Uterus (tissue), 3 donors: ENCODE measurements at regions not wholly inside any gene's neighbourhood (a gene's known extent, or its start where the extent isn't known, plus 50 kb on each side); places are given as distances from the start of the nearest gene placed in this dataset.
"Not testable (repeated sequence)": the region's sequence is repeated elsewhere in the genome, so short reads cannot be mapped to it uniquely, and the experiment has no call there.

ENCODE experiments used
- DNase-seq, 2 donors: peaks; one replicate each; pipeline ENCODE4 v3.0.0-alpha.2; 2019 to 2020
- H3K27ac ChIP-seq, 2 donors: fragments of 200-600 bp; sonication (generic); 1 replicate in 1 of 2; 2 replicates in 1 of 2; pipeline ENCODE4 v1.5.1; 2016 to 2018
- H3K27me3 ChIP-seq, 2 donors: fragments of 200-600 bp; sonication (generic); one replicate each; pipeline ENCODE4 v1.5.1; 2018 to 2019; ENCODE audit warnings: control low read depth in 1 of 2
- H3K36me3 ChIP-seq, 2 donors: fragments of 200-600 bp; sonication (generic); one replicate each; pipeline ENCODE4 v1.5.1; 2019; ENCODE audit warnings: control low read depth in 1 of 2
- H3K4me1 ChIP-seq, 2 donors: fragments of 200-600 bp; sonication (generic); one replicate each; pipeline ENCODE4 v1.5.1; 2018 to 2019; ENCODE audit warnings: control low read depth in 1 of 2
- H3K4me3 ChIP-seq, 2 donors: fragments of 200-600 bp; sonication (generic); 1 replicate in 1 of 2; 2 replicates in 1 of 2; pipeline ENCODE4 v1.5.1; 2018 to 2019; ENCODE audit warnings: mild to moderate bottlenecking in 1 of 2
- H3K9me3 ChIP-seq, 2 donors: fragments of 200-600 bp; sonication (generic); one replicate each; pipeline ENCODE4 v1.5.1; 2019; ENCODE audit warnings: control low read depth in 1 of 2
- POLR2A ChIP-seq, 2 donors: fragments of 450-650 bp; IDR thresholded peaks; one replicate each; pipeline ENCODE4 v1.6.1; 2016; ENCODE audit warnings: antibody characterized with exemption in 2 of 2, mild to moderate bottlenecking in 1 of 2, moderate library complexity in 1 of 2
- intact Hi-C: fragments of 100-400 bp; cut with DNase I; formaldehyde crosslinking; loops from one replicate; pipeline ENCODE4 v1.15.1; 2023; ENCODE audit warnings: low total_unique reads
- TF ChIP-seq, protein P1 (sequence below), 4 experiments: fragments of 200-600 bp in 2 of 4; fragments of 450-650 bp in 2 of 4; sonication (generic) in 2 of 4; IDR thresholded peaks; one replicate each; pipeline ENCODE4 v1.5.1; 2016 to 2019; ENCODE audit warnings: antibody characterized with exemption in 4 of 4, mild to moderate bottlenecking in 2 of 4, moderate library complexity in 1 of 4
- donor health status: DM: yes; HTN: yes; CAD: no.

GRCh38 chr5:96101358-96102089 is 139.9 kb upstream of the ELL2 start:
- TF ChIP-seq, protein P1, sequence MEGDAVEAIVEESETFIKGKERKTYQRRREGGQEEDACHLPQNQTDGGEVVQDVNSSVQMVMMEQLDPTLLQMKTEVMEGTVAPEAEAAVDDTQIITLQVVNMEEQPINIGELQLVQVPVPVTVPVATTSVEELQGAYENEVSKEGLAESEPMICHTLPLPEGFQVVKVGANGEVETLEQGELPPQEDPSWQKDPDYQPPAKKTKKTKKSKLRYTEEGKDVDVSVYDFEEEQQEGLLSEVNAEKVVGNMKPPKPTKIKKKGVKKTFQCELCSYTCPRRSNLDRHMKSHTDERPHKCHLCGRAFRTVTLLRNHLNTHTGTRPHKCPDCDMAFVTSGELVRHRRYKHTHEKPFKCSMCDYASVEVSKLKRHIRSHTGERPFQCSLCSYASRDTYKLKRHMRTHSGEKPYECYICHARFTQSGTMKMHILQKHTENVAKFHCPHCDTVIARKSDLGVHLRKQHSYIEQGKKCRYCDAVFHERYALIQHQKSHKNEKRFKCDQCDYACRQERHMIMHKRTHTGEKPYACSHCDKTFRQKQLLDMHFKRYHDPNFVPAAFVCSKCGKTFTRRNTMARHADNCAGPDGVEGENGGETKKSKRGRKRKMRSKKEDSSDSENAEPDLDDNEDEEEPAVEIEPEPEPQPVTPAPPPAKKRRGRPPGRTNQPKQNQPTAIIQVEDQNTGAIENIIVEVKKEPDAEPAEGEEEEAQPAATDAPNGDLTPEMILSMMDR (IDR thresholded peaks at IDR 0.05) = no peak
- Histone ChIP-seq H3K27ac (no peak overlapping the region), H3K4me1 (no peaks in the 10 kb centered on the region), H3K9me3 (no peaks in the 10 kb centered on the region), H3K4me3 (no peak overlapping the region), H3K36me3 (no peaks in the 10 kb centered on the region), H3K27me3 (no peaks in the 10 kb centered on the region)
- intact Hi-C loops = no loop called here
- no peak for DNase-seq

DNA sequence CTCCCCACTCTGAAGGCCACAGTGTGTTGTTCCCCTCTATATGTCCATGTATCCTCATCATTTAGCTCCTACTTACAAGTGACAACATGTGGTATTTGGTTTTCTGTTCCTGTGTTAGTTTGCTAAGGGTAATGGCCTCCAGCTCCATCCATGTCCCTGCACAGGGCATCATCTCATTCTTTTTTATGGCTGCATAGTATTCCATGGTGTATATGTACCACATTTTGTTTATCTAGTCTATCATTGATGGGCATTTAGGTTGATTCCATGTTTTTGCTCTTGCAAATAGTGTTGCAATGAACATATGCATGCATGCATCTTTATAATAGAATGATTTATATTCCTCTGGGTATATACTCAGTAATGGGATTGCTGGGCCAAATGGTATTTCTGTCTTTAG is 135.8 kb upstream of the ELL2 start:
- H3K27ac ChIP-seq, H3K4me1 ChIP-seq, H3K9me3 ChIP-seq, H3K36me3 ChIP-seq, H3K4me3 ChIP-seq, H3K27me3 ChIP-seq, DNase-seq, intact Hi-C loops: not testable (repeated sequence)

GRCh38 chr5:96096724-96097123 is 135.1 kb upstream of the ELL2 start:
- Histone ChIP-seq H3K36me3 (no peaks in the 10 kb centered on the region), H3K27ac (no peak overlapping the region), H3K4me1 (no peaks in the 10 kb centered on the region), H3K4me3 (no peak overlapping the region), H3K27me3 (no peaks in the 10 kb centered on the region), H3K9me3 (no peaks in the 10 kb centered on the region)
- TF ChIP-seq, protein P1 (IDR thresholded peaks at IDR 0.05) = no peak
- no peak for TF ChIP-seq POLR2A (IDR thresholded peaks at IDR 0.05)
- no peak for DNase-seq
- intact Hi-C loops = no loop called here

DNA sequence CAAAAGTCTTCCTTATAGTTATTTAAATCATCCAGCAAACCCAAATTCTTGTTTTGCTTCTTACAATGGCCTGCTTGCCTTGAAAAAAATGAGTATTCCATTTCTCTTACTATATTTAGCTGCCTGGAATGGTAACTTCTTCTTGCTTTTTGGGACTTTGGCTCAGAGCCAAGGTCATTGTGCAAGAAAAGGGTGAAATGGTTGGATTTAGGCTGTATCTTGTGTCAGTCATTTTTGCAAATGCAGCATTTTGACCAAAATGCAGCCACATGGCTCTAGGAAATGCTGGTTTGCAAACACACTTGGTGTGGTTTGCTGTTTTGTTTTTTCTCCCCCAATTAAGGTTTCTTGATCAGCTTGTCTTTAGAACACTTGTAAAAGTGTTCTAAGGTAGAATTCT is 133.3 kb upstream of the ELL2 start:
- Histone ChIP-seq H3K4me1 (no peaks in the 10 kb centered on the region), H3K27ac (no peak overlapping the region), H3K27me3 (no peaks in the 10 kb centered on the region), H3K9me3 (no peaks in the 10 kb centered on the region), H3K36me3 (no peaks in the 10 kb centered on the region), H3K4me3 (no peak overlapping the region)
- intact Hi-C loops = no loop called here
- peak in 1 of 2 donors; percentile 19 for DNase-seq
- TF ChIP-seq, protein P1 (IDR thresholded peaks at IDR 0.05) = no peak
- TF ChIP-seq POLR2A (IDR thresholded peaks at IDR 0.05) = no peak

DNA sequence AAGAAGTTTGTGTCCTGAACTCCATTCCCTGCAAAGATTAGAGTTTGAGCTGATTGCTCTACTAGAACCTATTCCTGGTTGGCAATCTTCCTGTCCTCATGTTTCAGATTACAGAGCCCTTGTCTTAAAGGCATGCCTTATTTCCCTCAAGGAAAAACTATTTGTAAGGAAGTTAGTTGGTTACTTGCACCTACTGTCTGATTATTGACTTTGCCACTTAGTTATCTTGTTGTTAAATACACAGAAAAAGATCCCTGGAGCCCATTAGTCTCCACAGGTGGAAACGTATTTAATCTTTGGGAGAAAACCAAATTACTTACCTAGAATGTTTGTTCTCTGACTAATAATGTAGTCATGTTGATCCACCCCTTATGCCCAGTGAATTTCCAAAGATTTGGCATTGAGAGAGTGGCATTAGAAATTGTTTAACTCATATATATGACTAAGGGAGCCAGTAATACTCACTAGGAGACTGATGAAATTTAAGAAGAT is 132.3 kb upstream of the ELL2 start:
- no peak for DNase-seq
- H3K36me3 ChIP-seq = no peaks in the 10 kb centered on the region
- TF ChIP-seq POLR2A (IDR thresholded peaks at IDR 0.05) = no peak
- TF ChIP-seq, protein P1 (IDR thresholded peaks at IDR 0.05) = no peak
- no peaks in the 10 kb centered on the region for H3K27me3 ChIP-seq
- intact Hi-C loops = no loop called here
- no peak overlapping the region for H3K4me3 ChIP-seq
- H3K9me3 ChIP-seq = no peaks in the 10 kb centered on the region
- H3K4me1 ChIP-seq = no peaks in the 10 kb centered on the region
- H3K27ac ChIP-seq = no peak overlapping the region
